Stomach (tissue), 4 donors: ENCODE measurements at regions not wholly inside any gene's neighbourhood (a gene's known extent, or its start where the extent isn't known, plus 50 kb on each side); places are given as distances from the start of the nearest gene placed in this dataset.

Source experiments
- CTCF ChIP-seq, 7 experiments: fragments of 450-650 bp in 4 of 7; fragments of 200-600 bp in 3 of 7; sonication (generic) in 3 of 7; IDR thresholded peaks; one replicate each; pipeline ENCODE4 v1.5.1; 2016 to 2019; ENCODE audit warnings: antibody characterized with exemption in 7 of 7, control low read depth in 2 of 7, mild to moderate bottlenecking in 1 of 7
- POLR2A ChIP-seq, 4 donors: fragments of 450-650 bp; IDR thresholded peaks; one replicate each; pipeline ENCODE4 v1.6.1; 2016; ENCODE audit warnings: antibody characterized with exemption in 4 of 4, control low read depth in 2 of 4, mild to moderate bottlenecking in 1 of 4, moderate library complexity in 1 of 4

DNA sequence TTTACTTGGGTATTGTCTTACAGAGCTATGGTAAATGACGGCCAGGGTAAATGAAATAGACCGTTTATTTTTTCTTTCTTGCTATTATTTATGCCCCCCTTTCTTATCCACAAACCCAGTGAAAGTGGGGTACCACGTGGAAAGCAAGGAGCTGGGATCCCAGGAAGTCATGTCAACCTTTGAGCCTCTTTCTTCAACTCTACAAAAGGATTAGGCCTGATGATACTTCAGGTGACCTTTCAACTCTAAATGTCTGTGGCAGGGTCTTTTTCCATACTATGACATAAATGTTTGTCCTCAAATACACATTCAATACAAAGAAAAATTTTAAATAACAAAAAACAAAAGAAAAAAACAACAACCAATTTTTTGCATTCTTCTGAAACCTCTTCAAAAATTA is 291.4 kb downstream of the ADGB start:
- no peak for TF ChIP-seq CTCF (IDR thresholded peaks at IDR 0.05)
- no peak for TF ChIP-seq POLR2A (IDR thresholded peaks at IDR 0.05)
